ELF-1 (cell line): ENCODE measurements at regions not wholly inside any gene's neighbourhood (a gene's known extent, or its start where the extent isn't known, plus 50 kb on each side); places are given as distances from the start of the nearest gene placed in this dataset.
"Not testable (repeated sequence)": the region's sequence is repeated elsewhere in the genome, so short reads cannot be mapped to it uniquely, and the experiment has no call there.

Experiments
- DNase-seq: peaks from one replicate; pipeline ENCODE4 v3.0.0-alpha.2; 2016; ENCODE audit warnings: low read depth, low spot score

- no peak for DNase-seq
These were observed 189.0 kb downstream of the GALNT1 start for GRCh38 chr18:35770376-35771014.

DNA sequence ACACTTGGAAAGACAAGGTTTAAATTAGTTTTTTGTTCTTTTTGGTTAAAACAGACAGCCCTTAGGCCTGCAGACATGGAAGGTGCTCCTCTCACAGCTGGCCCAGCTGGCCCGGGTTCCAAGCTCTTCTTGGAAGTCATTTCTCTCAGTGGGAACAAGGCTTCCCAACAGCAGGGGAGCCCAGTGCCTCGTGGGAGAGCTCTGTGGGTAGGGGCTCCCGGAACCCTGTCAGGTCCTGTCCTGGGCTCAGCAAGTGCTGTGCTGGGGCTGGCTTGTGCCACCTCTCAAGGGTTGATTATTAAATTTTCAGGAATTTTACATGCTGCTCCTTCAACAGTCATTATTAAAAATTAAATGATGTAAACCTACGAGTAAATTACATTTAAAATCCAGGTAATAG is 189.6 kb downstream of the GALNT1 start:
- DNase-seq = no peak

DNA sequence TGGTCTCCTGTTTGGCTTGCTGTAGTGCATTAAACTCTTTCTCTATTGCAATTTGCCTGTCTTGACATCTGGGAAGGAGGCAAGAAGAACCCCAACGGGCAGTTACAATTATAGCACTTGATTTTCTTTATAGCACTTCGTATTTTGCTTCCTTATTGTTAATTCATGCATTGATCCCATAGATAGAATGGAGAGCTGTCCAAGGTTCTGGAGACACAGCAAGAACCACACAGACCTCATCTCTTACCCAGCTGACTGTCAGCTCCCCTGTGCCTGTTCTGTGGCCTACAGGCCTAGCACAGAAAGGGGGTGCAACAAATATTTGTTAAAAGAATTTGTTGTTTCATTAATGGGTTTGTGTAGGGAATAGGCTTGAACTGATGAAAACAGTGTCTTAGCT is 194.3 kb downstream of the GALNT1 start:
- no peak for DNase-seq

- DNase-seq = no peak
These were observed 194.9 kb downstream of the GALNT1 start for GRCh38 chr18:35776473-35776872.

GRCh38 chr18:35777039-35777438 is 195.4 kb upstream of the RMP24 start:
- no peak for DNase-seq

DNA sequence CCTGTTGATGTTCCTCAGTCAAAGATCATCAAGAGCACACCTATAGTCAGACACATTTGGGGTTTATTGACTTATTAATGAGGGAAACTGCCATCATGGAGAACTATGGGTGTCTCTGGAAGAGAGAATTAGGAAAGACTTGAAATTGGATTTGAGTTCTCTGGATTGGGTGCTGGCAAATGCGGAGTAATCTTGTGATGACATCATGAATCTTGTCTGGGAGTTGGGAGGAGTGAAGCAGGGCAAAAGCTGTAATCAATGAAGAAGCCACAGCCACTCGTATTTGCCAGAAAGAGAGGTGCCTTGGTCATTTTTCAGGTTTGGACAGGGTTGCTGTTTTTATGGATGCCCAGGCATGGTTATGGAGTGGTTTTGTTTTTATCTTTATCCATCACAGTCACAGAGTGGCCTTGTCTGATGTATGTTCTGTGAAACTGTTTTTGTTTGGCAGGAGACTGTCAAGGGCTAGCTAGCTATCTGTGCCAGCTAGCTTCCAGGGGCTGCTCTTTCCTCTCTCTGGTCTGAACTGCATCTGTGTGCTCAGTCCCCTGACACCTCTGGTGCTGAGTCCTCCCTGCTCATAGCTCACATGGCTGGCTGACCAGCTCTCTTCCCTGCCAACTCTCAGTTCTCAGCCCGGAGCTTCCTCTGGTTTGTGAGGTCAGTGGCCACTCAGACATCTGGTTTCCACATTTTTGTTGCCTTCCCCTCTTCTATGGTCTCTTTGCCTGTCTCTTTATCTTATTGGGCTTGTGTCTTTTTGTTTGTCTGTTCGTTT is 193.4 kb upstream of the RMP24 start:
- DNase-seq = no peak

DNA sequence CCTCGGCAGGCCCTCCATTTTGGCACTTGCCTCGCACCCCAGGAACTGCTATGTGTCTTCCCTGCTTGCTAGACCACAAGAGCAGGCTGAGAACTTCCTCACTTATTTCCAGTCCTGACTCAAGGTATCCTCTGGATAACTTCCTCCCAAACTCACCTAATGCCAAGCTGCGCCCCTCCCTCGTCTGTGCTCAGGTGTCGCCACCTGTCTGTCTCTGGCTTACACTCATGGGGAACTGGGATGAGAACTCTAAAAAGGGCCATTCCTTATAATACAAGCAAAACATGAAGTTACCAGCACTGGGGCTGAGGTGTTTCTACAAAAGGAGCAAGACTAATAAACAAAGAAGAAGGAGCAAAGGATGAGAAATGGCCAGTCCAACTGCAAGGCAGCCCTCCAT is 191.5 kb upstream of the RMP24 start:
- no peak for DNase-seq

DNA sequence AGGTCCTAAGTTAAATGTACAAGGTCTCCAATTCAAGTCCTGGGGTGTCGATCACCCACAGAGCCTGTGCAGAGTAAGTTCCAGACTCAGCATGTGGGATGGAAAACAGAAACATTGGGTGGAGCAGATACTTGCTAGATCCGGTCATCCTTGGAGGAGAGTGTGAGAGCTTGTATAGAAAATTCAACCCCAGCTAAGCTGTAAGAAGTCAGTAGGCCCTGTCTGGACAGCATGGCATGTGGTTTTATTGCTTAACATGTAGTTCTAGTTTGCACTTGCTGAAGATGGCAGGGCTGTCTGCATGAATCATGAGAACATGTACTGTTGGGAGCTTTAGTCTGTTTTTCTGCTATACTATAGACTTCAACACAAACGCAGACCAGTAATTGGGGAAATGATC is 189.6 kb upstream of the RMP24 start:
- no peak for DNase-seq

DNA sequence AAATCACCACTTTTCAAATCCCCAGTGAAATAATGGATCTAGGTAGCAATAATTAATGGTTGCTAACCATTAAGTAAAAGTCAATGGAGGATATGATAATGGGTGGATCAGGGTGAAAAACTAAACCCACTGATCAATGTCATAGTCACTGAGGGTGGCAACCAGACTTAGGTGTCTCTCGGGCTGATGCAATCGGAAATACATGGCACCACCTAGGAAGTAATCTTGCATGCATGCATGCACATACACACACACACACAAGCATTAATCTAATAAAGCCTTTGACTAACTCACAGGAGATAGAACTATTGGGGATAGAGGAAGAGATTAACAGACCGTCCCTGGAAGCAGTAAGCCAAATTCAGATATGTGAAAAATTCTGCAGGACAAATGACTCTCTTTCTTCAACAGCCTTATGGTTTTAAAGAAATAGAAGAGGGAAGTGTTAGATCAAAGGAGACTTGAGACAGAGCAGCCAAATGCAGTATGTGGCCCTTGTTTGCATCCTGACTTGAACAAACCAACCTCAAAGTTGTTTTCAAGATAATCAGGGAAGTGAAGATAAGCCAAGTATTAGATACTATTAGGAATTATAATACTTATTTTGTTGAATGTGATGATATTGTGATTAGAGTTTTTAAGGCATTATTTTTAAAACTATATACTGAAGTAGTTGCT is 186.0 kb upstream of the RMP24 start:
- no peak for DNase-seq

DNA sequence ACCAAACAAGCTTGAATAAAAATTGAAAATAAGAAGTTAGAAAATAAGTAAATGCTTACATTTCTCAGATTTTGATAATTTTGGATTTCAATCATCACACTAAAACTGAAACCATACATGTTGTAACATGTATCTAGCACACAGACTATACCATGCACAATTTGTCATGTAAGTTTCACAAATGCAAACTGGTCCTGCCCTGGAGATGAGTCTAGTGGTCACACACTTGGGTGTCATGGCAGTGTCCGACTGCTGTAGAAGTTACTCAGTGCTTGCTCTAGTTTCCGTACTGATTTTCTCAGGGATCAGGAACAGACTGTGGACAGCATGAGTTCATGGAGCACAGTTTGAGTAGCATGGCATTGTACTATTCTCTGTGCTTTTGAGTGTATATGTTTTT is 182.9 kb upstream of the RMP24 start:
- DNase-seq = no peak

DNA sequence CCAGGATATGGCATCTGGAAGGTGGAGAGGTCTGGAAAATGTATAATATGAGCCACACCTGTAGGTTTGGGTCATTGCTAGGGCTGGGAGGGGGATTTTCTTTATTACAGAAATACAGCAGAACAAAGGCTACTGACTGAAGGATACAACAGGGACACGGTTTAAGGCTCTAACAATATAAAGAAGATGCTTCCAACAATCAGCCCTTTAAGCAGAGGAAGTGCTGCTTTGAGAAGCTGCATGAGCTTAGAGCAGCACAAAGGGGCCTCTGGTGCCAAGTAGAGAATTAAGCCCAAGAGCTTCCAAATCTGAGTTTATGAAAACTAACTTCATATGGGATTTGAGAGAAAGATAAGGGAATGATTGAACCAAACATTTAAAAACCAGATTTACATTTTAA is 174.5 kb upstream of the RMP24 start:
- DNase-seq = no peak

- DNase-seq = no peak
These were observed 168.9 kb upstream of the RMP24 start for GRCh38 chr18:35803551-35803950.

DNA sequence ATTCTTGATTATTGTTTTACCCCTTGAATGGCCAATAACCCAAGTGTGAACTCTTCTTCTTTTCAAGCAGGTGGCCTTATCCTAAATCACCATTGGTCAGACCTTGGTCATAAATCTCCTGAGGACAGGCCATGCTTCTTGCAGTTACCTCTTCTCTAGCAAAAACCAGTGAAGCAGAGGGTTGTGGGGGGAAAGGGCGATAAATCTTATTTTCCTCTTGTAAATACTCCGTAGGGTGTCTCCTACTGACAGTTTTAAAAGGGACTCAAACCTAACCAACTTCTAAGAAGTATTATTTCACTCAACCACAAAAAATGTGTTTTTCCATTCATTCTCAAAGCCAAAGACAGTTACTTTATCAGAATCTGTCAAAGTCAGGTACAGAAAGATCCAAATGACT is 168.1 kb upstream of the RMP24 start:
- no peak for DNase-seq

- no peak for DNase-seq
These were observed 164.6 kb upstream of the RMP24 start for GRCh38 chr18:35807811-35808335.

- no peak for DNase-seq
These were observed 163.7 kb upstream of the RMP24 start for GRCh38 chr18:35808796-35809195.

DNA sequence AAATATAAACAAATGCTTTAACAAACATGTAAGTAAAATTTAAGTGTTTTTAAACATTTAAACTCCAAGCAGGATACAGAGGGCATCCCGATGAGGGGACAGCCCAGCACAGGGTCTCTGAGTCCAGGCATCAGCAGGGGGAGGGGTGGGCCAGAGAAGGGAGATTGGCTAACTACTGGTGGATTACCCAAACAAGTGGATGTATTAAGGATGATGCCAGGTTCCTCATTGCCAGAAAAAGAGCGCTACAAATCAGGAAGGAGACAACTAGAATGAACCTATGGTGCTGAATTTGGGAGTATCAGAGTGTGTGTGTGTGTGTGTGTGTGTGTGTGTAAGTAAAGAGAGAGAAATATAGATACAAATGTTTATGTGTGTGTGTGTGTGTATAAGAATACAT is 162.0 kb upstream of the RMP24 start:
- DNase-seq = no peak

GRCh38 chr18:35811896-35812295 is 160.6 kb upstream of the RMP24 start:
- DNase-seq = no peak

DNA sequence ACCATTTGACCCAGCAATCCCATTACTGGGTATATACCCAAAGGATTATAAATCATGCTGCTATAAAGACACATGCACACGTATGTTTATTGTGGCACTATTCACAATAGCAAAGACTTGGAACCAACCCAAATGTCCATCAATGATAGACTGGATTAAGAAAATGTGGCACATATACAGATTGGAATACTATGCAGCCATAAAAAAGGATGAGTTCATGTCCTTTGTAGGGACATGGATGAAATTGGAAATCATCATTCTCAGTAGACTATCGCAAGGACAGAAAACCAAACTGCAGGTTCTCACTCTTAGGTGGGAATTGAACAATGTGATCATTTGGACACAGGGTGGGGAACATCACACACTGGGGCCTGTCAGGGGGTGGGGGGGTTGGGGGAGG is 157.5 kb upstream of the RMP24 start:
- not testable (repeated sequence) for DNase-seq

DNA sequence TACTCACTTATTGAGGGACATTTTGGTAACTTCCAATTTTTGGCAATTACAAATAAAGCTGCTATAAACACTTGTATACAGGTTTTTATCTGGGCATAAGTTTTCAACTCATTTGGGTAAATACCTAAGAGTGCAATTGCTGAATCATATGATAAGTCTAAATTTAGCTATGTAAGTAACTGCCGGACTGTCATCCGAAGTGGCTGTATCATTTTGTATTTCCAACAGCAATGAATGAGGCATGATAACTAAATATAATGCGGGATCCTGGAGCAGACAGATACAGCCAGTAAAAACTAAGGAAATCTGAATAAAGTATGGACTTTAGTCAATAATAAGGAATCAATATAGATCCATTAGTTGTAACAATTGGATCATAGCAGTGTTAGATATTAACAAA is 156.5 kb upstream of the RMP24 start:
- no peak for DNase-seq

- no peak for DNase-seq
These were observed 154.7 kb upstream of the RMP24 start for GRCh38 chr18:35817604-35818352.

GRCh38 chr18:35818353-35818667 is 154.2 kb upstream of the RMP24 start:
- DNase-seq = no peak

DNA sequence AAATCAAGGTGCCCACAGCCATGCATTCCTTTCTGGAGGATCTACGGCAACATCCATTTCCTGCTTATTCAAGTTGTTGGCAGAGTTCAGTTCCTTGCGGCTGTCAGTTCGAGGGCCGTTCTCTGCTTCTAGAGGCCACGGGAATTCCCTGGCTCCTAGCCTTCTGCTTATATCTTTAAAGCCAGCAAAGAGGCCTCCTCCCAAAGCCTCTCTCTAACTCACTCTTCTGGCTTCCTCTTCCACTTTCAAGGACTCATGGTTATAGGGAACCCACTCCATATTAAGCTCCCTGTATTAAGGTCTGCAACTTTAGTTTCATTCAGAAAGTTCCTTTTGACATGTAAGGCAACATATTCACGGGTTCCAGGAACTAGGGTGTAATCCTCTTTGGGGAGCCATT is 150.1 kb upstream of the RMP24 start:
- no peak for DNase-seq
